ENCODE measurements at regions not wholly inside any gene's neighbourhood (a gene's known extent, or its start where the extent isn't known, plus 50 kb on each side); places are given as distances from the start of the nearest gene placed in this dataset.
"Not testable (repeated sequence)": the region's sequence is repeated elsewhere in the genome, so short reads cannot be mapped to it uniquely, and the experiment has no call there.

DNA sequence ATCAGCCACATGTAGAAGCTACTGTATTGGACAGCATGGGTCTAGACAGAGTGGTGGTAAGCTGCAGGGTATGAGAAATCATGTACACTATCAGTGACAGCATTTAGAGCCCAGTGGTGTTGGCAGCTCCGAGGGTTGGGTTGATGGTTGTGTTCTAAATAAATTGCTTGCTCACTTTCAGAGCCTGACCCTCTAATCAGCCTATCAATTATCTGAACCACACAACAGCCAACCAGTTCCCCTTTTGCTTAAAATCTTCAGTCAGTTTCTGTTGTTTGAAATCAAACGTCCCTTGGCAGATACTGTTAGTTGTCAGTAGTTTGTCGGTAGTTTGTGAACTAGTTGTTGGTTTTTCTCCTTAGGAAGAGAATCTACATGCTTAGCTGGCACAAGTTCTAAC is 99.8 kb upstream of the RAI2 start:
- Histone ChIP-seq H3K4me3 (ENCODE audit: severe bottlenecking) (no peak overlapping the region), H3K9me3 (ENCODE audit: severe bottlenecking) (no peaks in the 10 kb centered on the region), H3K4me1 (ENCODE audit: insufficient read depth, poor library complexity, severe bottlenecking) (no peaks in the 10 kb centered on the region), H3K27ac (ENCODE audit: poor library complexity, severe bottlenecking) (no peak overlapping the region), H3K27me3 (ENCODE audit: insufficient read depth, poor library complexity, severe bottlenecking) (no peaks in the 10 kb centered on the region), H3K36me3 (ENCODE audit: low read depth) (no peaks in the 10 kb centered on the region)
- DNase-seq (ENCODE audit: low spot score) (no peak), ATAC-seq (ENCODE audit: low read depth) (no peak)
- TF ChIP-seq, protein P1, sequence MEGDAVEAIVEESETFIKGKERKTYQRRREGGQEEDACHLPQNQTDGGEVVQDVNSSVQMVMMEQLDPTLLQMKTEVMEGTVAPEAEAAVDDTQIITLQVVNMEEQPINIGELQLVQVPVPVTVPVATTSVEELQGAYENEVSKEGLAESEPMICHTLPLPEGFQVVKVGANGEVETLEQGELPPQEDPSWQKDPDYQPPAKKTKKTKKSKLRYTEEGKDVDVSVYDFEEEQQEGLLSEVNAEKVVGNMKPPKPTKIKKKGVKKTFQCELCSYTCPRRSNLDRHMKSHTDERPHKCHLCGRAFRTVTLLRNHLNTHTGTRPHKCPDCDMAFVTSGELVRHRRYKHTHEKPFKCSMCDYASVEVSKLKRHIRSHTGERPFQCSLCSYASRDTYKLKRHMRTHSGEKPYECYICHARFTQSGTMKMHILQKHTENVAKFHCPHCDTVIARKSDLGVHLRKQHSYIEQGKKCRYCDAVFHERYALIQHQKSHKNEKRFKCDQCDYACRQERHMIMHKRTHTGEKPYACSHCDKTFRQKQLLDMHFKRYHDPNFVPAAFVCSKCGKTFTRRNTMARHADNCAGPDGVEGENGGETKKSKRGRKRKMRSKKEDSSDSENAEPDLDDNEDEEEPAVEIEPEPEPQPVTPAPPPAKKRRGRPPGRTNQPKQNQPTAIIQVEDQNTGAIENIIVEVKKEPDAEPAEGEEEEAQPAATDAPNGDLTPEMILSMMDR (IDR thresholded peaks at IDR 0.05; ENCODE audit: poor library complexity, severe bottlenecking) = no peak

DNA sequence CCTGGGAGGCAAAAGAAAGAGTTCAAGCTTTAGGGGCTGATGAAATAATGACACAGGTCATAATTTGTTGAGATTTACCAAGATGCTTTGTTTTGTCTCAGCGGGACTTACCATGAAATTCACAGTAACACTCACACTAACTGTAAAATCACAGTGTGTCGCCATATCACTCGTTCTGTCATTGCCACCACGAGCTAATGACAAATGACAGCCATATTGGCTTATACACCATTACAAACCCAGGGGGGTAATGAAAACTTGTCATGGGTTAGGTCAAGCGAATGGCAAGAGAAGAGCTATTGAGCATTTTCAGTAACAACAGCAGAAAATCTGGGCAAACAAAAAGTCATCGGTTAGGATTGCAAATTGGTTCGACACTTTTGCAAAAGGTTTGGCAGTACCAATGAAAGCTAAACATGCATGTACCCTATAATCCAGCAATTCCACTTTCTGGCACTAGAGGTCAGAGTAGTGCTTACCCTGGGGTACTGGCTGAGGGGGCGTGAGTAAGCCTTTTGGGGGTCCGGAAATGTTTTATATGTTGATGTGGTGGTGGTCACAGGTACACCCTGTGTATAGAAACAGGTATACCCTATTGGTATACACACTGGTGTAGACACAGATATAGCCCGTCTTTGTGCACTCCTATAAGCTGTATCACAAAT is 83.9 kb upstream of the RAI2 start:
- DNase-seq (ENCODE audit: low spot score) = no peak
- ATAC-seq (ENCODE audit: low read depth) = no peak
- no peaks in the 10 kb centered on the region for H3K36me3 ChIP-seq (ENCODE audit: low read depth)

DNA sequence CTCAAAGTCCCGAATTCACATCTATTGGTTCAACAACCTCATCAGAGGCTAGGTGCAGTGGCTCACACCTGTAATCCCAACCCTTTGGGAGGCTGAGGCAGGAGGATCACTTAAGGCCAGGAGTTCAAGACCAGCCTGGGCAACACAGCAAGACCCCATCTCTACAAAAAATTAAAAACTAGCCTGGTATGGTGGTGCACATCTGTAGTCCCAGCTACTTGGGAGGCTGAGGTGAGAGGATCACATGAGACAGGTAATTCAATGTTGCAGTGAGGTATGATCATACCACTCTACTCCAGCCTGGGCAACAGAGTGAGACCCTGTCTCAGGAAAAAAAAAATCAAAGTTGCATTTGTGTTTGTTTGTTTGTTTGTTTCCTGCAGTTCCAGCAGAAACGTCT is 80.1 kb upstream of the RAI2 start:
- not testable (repeated sequence) for H3K27ac ChIP-seq (ENCODE audit: poor library complexity, severe bottlenecking); H3K4me3 ChIP-seq (ENCODE audit: severe bottlenecking); DNase-seq (ENCODE audit: low spot score); H3K4me1 ChIP-seq (ENCODE audit: insufficient read depth, poor library complexity, severe bottlenecking); ATAC-seq (ENCODE audit: low read depth); H3K9me3 ChIP-seq (ENCODE audit: severe bottlenecking); H3K27me3 ChIP-seq (ENCODE audit: insufficient read depth, poor library complexity, severe bottlenecking); H3K36me3 ChIP-seq (ENCODE audit: low read depth)

More for the DNA sequence above, 83.9 kb upstream of the RAI2 start:
- Histone ChIP-seq H3K27me3 (ENCODE audit: insufficient read depth, poor library complexity, severe bottlenecking) (no peaks in the 10 kb centered on the region), H3K4me3 (ENCODE audit: severe bottlenecking) (no peak overlapping the region), H3K27ac (ENCODE audit: poor library complexity, severe bottlenecking) (no peak overlapping the region), H3K9me3 (ENCODE audit: severe bottlenecking) (no peaks in the 10 kb centered on the region), H3K4me1 (ENCODE audit: insufficient read depth, poor library complexity, severe bottlenecking) (no peaks in the 10 kb centered on the region)
- TF ChIP-seq, protein P1 (IDR thresholded peaks at IDR 0.05; ENCODE audit: poor library complexity, severe bottlenecking) = peak; percentile 46

DNA sequence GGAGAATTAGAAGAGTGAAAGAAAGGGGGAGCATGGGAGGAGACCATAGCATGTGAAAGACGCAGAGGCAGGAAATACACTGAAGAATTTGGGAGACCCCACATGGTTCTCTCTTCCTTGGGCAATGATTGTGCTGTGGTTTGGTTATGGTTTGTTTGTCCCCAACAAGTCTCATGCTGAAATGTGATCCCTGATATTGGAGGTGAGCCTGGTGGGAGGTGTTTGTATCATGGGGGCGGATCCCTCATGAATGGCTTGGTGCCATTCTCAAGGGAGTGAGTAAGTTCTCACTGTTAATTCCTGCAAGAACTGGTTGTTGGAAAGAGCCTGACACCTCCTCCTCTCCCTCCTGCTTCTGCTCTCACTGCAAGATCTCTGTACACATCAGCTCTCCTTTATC is 78.6 kb upstream of the RAI2 start:
- H3K27ac ChIP-seq (ENCODE audit: poor library complexity, severe bottlenecking) = no peak overlapping the region
- DNase-seq (ENCODE audit: low spot score) (no peak), ATAC-seq (ENCODE audit: low read depth) (no peak)
- H3K4me1 ChIP-seq (ENCODE audit: insufficient read depth, poor library complexity, severe bottlenecking) = no peaks in the 10 kb centered on the region
- no peaks in the 10 kb centered on the region for H3K9me3 ChIP-seq (ENCODE audit: severe bottlenecking)
- TF ChIP-seq, protein P1 (IDR thresholded peaks at IDR 0.05; ENCODE audit: poor library complexity, severe bottlenecking) = no peak
- no peaks in the 10 kb centered on the region for H3K36me3 ChIP-seq (ENCODE audit: low read depth)
- no peaks in the 10 kb centered on the region for H3K27me3 ChIP-seq (ENCODE audit: insufficient read depth, poor library complexity, severe bottlenecking)
- H3K4me3 ChIP-seq (ENCODE audit: severe bottlenecking) = no peak overlapping the region

DNA sequence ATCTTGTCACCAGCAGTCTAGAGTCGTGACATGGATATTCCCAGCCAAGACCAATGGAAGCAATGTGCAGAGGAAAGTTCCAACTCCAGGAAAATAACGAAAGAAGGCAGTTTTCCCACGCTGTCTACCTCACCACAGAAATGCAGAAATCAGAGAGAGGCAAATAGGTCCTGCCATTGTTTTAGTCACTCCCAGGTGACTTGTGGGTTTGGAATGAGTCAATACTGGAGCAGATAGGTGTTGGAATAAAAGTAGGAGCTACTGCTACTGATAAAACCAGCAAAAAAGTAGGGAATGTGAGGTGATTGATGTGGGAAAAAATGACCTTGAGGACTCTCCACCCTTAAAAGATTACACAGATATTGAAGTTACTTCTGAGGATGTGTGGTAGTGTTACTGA is 72.8 kb upstream of the RAI2 start:
- H3K27me3 ChIP-seq (ENCODE audit: insufficient read depth, poor library complexity, severe bottlenecking) = no peaks in the 10 kb centered on the region
- no peaks in the 10 kb centered on the region for H3K9me3 ChIP-seq (ENCODE audit: severe bottlenecking)
- H3K27ac ChIP-seq (ENCODE audit: poor library complexity, severe bottlenecking) = no peak overlapping the region
- H3K4me3 ChIP-seq (ENCODE audit: severe bottlenecking) = no peak overlapping the region
- no peak for DNase-seq (ENCODE audit: low spot score)
- no peaks in the 10 kb centered on the region for H3K4me1 ChIP-seq (ENCODE audit: insufficient read depth, poor library complexity, severe bottlenecking)
- TF ChIP-seq, protein P1 (IDR thresholded peaks at IDR 0.05; ENCODE audit: poor library complexity, severe bottlenecking) = no peak
- no peaks in the 10 kb centered on the region for H3K36me3 ChIP-seq (ENCODE audit: low read depth)
- no peak for ATAC-seq (ENCODE audit: low read depth)

Data from RWPE2 (cell line).